ENCODE measurements at regions not wholly inside any gene's neighbourhood (a gene's known extent, or its start where the extent isn't known, plus 50 kb on each side); places are given as distances from the start of the nearest gene placed in this dataset.

DNA sequence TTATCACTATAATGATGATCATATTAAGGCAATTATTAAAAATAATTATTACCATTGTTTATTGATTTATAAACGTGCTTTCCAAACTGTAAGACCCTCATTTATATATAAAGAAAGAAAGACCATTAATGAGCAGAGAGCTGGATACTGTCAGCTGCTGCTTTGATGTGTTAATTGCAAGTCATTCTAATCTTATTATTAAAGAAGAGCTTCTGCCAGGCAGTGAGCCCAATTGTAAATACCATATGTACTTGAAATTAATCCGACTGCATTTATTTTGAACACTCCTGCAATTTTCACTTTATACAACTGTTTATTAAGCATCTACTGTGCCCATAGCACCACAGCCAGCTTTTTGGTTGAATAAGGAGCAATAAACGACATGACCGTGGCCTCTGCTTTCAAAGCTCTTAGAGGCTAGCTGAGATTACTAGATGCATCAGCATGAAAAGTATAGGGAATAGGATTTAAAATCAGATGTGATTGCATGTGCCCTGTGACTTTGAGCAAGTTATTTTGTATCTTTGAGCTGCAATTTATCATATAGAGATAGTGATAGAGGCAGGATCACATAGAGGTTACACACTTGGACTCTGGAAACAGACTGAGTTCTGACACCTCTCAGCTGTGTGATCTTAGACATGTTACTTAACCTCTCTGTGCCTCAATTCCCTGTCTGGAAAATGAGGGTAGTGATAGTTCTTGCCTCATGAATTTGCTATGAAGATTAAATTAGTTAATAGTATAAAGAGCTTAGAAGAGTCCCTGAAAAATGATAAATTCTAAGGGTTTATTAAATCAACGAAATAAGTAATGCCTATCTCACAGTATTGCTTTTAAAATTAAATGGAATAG, 83.4 kb downstream of the MYCN start:
- H3K9me3 ChIP-seq (ENCODE audit: control insufficient read depth in 4 of 4, low read length in 3 of 4): no peaks in the 10 kb centered on the region
- H3K4me3 ChIP-seq (ENCODE audit: low read depth in 1 of 3, low read length in 3 of 3): no peak overlapping the region
- TF ChIP-seq GABPA (IDR thresholded peaks at IDR 0.05 in 1 of 2, conservative IDR thresholded peaks at IDR 0.05 in 1 of 2): no peak
- TF ChIP-seq HNF4A (conservative IDR thresholded peaks at IDR 0.05): no peak
- TF ChIP-seq YY1 (IDR thresholded peaks at IDR 0.05): no peak
- no peak for TF ChIP-seq JUND (IDR thresholded peaks at IDR 0.05)
- TF ChIP-seq, protein P1, sequence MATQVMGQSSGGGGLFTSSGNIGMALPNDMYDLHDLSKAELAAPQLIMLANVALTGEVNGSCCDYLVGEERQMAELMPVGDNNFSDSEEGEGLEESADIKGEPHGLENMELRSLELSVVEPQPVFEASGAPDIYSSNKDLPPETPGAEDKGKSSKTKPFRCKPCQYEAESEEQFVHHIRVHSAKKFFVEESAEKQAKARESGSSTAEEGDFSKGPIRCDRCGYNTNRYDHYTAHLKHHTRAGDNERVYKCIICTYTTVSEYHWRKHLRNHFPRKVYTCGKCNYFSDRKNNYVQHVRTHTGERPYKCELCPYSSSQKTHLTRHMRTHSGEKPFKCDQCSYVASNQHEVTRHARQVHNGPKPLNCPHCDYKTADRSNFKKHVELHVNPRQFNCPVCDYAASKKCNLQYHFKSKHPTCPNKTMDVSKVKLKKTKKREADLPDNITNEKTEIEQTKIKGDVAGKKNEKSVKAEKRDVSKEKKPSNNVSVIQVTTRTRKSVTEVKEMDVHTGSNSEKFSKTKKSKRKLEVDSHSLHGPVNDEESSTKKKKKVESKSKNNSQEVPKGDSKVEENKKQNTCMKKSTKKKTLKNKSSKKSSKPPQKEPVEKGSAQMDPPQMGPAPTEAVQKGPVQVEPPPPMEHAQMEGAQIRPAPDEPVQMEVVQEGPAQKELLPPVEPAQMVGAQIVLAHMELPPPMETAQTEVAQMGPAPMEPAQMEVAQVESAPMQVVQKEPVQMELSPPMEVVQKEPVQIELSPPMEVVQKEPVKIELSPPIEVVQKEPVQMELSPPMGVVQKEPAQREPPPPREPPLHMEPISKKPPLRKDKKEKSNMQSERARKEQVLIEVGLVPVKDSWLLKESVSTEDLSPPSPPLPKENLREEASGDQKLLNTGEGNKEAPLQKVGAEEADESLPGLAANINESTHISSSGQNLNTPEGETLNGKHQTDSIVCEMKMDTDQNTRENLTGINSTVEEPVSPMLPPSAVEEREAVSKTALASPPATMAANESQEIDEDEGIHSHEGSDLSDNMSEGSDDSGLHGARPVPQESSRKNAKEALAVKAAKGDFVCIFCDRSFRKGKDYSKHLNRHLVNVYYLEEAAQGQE (IDR thresholded peaks at IDR 0.05): no peak
- TF ChIP-seq FOXA1 (IDR thresholded peaks at IDR 0.05): no peak
- TF ChIP-seq, protein P2, sequence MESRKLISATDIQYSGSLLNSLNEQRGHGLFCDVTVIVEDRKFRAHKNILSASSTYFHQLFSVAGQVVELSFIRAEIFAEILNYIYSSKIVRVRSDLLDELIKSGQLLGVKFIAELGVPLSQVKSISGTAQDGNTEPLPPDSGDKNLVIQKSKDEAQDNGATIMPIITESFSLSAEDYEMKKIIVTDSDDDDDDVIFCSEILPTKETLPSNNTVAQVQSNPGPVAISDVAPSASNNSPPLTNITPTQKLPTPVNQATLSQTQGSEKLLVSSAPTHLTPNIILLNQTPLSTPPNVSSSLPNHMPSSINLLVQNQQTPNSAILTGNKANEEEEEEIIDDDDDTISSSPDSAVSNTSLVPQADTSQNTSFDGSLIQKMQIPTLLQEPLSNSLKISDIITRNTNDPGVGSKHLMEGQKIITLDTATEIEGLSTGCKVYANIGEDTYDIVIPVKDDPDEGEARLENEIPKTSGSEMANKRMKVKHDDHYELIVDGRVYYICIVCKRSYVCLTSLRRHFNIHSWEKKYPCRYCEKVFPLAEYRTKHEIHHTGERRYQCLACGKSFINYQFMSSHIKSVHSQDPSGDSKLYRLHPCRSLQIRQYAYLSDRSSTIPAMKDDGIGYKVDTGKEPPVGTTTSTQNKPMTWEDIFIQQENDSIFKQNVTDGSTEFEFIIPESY (IDR thresholded peaks at IDR 0.05): no peak
- no peak for TF ChIP-seq EGR1 (IDR thresholded peaks at IDR 0.05; ENCODE audit: low read depth in 2 of 2)
- TF ChIP-seq FOXA2 (IDR thresholded peaks at IDR 0.05): no peak
- TF ChIP-seq TAF1 (conservative IDR thresholded peaks at IDR 0.05): no peak
- no peak for TF ChIP-seq RAD21 (IDR thresholded peaks at IDR 0.05)
- TF ChIP-seq, protein P3, sequence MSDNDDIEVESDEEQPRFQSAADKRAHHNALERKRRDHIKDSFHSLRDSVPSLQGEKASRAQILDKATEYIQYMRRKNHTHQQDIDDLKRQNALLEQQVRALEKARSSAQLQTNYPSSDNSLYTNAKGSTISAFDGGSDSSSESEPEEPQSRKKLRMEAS (IDR thresholded peaks at IDR 0.05): no peak
- no peak for TF ChIP-seq HNF4G (IDR thresholded peaks at IDR 0.05)
- no peaks in the 10 kb centered on the region for H3K36me3 ChIP-seq (ENCODE audit: control insufficient read depth in 4 of 4, insufficient read depth in 3 of 4, low read depth in 1 of 4, low read length in 3 of 4)
- WGBS: 80% methylated on average over 5 of the region's 5 CpGs
- DNase-seq (ENCODE audit: low spot score): no peak
- no peak overlapping the region for H3K9ac ChIP-seq (ENCODE audit: low read depth in 1 of 2, low read length in 2 of 2)
- H3K4me1 ChIP-seq (ENCODE audit: control insufficient read depth in 4 of 4, insufficient read depth in 4 of 4, low read length in 3 of 4): no peaks in the 10 kb centered on the region
- H3K27me3 ChIP-seq (ENCODE audit: control insufficient read depth in 4 of 4, insufficient read depth in 4 of 4, low read length in 3 of 4): no peaks in the 10 kb centered on the region
- H3K27ac ChIP-seq (ENCODE audit: low read depth in 1 of 2, low read length in 2 of 2): no peak overlapping the region

DNA sequence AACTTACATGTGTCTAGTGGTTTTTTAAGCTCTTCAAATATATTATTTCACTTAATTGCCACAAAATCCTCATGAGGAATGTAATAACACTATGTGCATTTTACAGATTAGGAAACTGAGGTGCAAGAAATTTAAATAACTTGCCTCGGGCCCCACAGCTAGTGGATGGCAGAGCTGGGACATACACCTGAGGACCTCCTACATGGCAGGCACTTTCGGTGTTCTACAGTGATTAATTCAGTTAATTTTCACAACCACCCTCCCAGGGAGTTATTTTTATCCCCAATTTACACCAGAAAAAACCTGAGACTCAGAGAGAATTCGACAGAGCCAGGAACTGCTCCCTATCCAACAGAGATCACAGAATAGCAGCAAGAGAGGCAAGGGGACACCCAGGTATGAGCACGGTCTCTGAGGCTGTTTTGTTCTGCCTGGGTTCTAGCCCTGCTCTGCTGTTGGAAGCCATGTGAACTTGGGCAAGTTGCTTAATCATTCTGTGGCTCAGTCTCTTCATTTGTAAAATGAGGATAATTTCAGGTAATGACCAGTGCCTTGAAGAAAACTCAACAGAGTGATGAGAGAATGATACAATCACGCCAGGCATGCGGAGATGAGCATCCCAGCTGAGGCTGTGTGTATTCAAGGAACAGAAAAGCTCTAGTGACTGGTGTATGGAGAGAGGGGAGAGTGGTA, 82.3 kb downstream of the MYCN start:
- Histone ChIP-seq H3K9me3 (ENCODE audit: control insufficient read depth in 4 of 4, low read length in 3 of 4) (no peaks in the 10 kb centered on the region), H3K4me3 (ENCODE audit: low read depth in 1 of 3, low read length in 3 of 3) (no peak overlapping the region), H3K27ac (ENCODE audit: low read depth in 1 of 2, low read length in 2 of 2) (no peak overlapping the region), H3K36me3 (ENCODE audit: control insufficient read depth in 4 of 4, insufficient read depth in 3 of 4, low read depth in 1 of 4, low read length in 3 of 4) (no peaks in the 10 kb centered on the region), H3K27me3 (ENCODE audit: control insufficient read depth in 4 of 4, insufficient read depth in 4 of 4, low read length in 3 of 4) (no peaks in the 10 kb centered on the region), H3K9ac (ENCODE audit: low read depth in 1 of 2, low read length in 2 of 2) (no peak overlapping the region), H3K4me1 (ENCODE audit: control insufficient read depth in 4 of 4, insufficient read depth in 4 of 4, low read length in 3 of 4) (no peaks in the 10 kb centered on the region)
- 78% methylated on average over 6 of the region's 6 CpGs for WGBS
- DNase-seq (ENCODE audit: low spot score): no peak
- TF ChIP-seq JUND (IDR thresholded peaks at IDR 0.05) (no peak), YY1 (IDR thresholded peaks at IDR 0.05) (no peak), GABPA (IDR thresholded peaks at IDR 0.05 in 1 of 2, conservative IDR thresholded peaks at IDR 0.05 in 1 of 2) (no peak), NR2F2 (IDR thresholded peaks at IDR 0.05) (no peak), FOXA1 (IDR thresholded peaks at IDR 0.05) (no peak), SP1 (IDR thresholded peaks at IDR 0.05) (no peak), HNF4A (conservative IDR thresholded peaks at IDR 0.05) (no peak), EGR1 (IDR thresholded peaks at IDR 0.05; ENCODE audit: low read depth in 2 of 2) (no peak), HNF4G (IDR thresholded peaks at IDR 0.05) (no peak)
- TF ChIP-seq, protein P2 (IDR thresholded peaks at IDR 0.05): no peak
- TF ChIP-seq, protein P3 (IDR thresholded peaks at IDR 0.05): no peak
- TF ChIP-seq, protein P4, sequence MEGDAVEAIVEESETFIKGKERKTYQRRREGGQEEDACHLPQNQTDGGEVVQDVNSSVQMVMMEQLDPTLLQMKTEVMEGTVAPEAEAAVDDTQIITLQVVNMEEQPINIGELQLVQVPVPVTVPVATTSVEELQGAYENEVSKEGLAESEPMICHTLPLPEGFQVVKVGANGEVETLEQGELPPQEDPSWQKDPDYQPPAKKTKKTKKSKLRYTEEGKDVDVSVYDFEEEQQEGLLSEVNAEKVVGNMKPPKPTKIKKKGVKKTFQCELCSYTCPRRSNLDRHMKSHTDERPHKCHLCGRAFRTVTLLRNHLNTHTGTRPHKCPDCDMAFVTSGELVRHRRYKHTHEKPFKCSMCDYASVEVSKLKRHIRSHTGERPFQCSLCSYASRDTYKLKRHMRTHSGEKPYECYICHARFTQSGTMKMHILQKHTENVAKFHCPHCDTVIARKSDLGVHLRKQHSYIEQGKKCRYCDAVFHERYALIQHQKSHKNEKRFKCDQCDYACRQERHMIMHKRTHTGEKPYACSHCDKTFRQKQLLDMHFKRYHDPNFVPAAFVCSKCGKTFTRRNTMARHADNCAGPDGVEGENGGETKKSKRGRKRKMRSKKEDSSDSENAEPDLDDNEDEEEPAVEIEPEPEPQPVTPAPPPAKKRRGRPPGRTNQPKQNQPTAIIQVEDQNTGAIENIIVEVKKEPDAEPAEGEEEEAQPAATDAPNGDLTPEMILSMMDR (IDR thresholded peaks at IDR 0.05; ENCODE audit: low read depth, low read length, missing input control): no peak
- TF ChIP-seq, protein P5, sequence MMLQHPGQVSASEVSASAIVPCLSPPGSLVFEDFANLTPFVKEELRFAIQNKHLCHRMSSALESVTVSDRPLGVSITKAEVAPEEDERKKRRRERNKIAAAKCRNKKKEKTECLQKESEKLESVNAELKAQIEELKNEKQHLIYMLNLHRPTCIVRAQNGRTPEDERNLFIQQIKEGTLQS (IDR thresholded peaks at IDR 0.05): no peak
